ENCODE measurements at regions not wholly inside any gene's neighbourhood (a gene's known extent, or its start where the extent isn't known, plus 50 kb on each side); places are given as distances from the start of the nearest gene placed in this dataset.

GRCh38 chr10:42953684-42954674 is 122.9 kb upstream of the RET start:
- no peaks in the 10 kb centered on the region for H3K36me3 Mint-ChIP-seq
- H3K27me3 Mint-ChIP-seq = no peaks in the 10 kb centered on the region
- no peaks in the 10 kb centered on the region for H3K4me1 Mint-ChIP-seq (ENCODE audit: low read depth)
- H3K9me3 Mint-ChIP-seq (ENCODE audit: low read depth) = no peaks in the 10 kb centered on the region
- no peak overlapping the region for H3K4me3 Mint-ChIP-seq
- H3K27ac Mint-ChIP-seq = no peak overlapping the region

DNA sequence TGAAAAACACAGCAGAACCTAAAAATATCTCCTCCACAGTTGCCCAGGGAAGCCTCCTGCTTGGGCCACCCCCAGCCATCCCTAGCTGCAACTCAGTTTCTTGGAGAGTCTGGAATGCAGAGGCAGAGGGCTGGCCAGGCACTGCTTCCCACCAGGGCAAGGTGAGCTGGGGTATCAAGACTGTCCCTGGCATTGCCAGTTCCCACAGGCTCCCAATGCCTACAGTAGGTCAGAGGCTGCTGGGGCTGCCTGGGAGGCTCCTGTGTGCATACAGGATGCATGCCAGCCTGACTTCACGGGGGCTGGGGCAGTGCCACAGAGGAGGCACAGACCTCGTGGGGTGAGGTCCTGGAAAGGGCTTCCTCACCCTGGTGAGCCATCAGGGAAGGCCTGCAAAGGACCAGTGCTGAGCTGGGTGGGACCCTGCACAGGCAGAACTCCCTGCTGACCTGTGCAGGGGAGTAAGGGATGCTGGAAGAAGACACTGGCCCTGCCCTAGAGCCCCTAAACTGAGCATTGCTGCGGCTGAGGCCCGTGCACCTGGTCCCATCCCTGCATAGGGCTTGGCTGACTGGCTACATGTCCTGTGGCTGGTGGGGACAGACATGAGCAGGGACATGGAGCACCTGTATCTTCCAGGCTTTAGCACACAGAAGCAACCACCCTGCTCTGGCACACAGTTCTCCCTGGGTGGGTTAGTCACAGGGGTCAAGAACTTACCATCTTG is 121.9 kb upstream of the RET start:
- H3K4me3 Mint-ChIP-seq = no peak overlapping the region
- no peaks in the 10 kb centered on the region for H3K27me3 Mint-ChIP-seq
- H3K9me3 Mint-ChIP-seq (ENCODE audit: low read depth) = no peaks in the 10 kb centered on the region
- H3K27ac Mint-ChIP-seq = no peak overlapping the region
- no peaks in the 10 kb centered on the region for H3K36me3 Mint-ChIP-seq
- H3K4me1 Mint-ChIP-seq (ENCODE audit: low read depth) = no peaks in the 10 kb centered on the region

GRCh38 chr10:42955493-42955889 is 121.4 kb upstream of the RET start:
- no peaks in the 10 kb centered on the region for H3K4me1 Mint-ChIP-seq (ENCODE audit: low read depth)
- H3K9me3 Mint-ChIP-seq (ENCODE audit: low read depth) = no peaks in the 10 kb centered on the region
- H3K27me3 Mint-ChIP-seq = no peaks in the 10 kb centered on the region
- H3K36me3 Mint-ChIP-seq = no peaks in the 10 kb centered on the region
- no peak overlapping the region for H3K27ac Mint-ChIP-seq
- H3K4me3 Mint-ChIP-seq = no peak overlapping the region

DNA sequence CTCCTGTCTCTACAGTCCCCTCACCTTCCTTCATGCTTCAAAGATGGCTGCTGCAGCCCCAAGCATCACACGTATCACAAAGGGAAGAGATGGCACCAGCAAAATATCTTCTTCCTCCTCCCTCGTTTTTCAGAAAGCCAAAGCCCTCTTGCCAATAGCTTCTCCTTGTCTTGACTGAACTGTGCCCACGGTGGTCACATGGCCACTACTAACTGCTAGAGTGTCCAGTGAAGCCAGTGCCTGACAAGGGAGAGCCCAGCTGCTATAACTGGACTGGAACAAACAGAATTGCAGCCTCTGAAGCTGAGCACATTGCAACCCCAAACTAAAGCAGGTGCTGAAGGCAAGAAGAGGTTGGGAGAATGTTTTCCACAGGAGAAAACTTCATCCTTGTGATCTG is 120.8 kb upstream of the RET start:
- Mint-ChIP-seq H3K9me3 (ENCODE audit: low read depth) (no peaks in the 10 kb centered on the region), H3K27me3 (no peaks in the 10 kb centered on the region), H3K4me1 (ENCODE audit: low read depth) (no peaks in the 10 kb centered on the region), H3K36me3 (no peaks in the 10 kb centered on the region), H3K4me3 (no peak overlapping the region), H3K27ac (no peak overlapping the region)

GRCh38 chr10:42958142-42958868 is 118.6 kb upstream of the RET start:
- Mint-ChIP-seq H3K4me3 (no peak overlapping the region), H3K4me1 (ENCODE audit: low read depth) (no peaks in the 10 kb centered on the region), H3K9me3 (ENCODE audit: low read depth) (no peaks in the 10 kb centered on the region), H3K27me3 (no peaks in the 10 kb centered on the region), H3K27ac (no peak overlapping the region), H3K36me3 (no peaks in the 10 kb centered on the region)

DNA sequence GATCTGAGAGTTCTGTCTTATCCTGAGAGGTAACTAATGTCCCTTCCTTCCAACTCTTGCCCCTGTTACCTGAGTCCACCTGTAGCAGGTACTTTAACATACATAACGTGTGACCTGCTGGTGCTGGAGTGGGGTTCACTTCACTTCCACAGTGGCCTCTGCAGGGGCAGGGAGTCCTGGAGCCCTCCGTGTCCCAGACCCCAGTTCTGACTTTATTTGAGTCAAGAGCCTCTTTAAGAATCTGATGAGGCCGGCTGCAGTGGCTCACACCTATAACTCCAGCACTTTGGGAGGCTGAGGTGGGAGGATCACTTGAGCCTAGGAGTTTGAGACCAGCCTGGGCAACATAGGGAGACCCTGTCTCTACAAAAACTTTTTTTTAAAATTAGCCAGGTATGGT is 117.0 kb upstream of the RET start:
- H3K4me1 Mint-ChIP-seq (ENCODE audit: low read depth) = no peaks in the 10 kb centered on the region
- no peaks in the 10 kb centered on the region for H3K36me3 Mint-ChIP-seq
- no peak overlapping the region for H3K27ac Mint-ChIP-seq
- H3K27me3 Mint-ChIP-seq = no peaks in the 10 kb centered on the region
- no peaks in the 10 kb centered on the region for H3K9me3 Mint-ChIP-seq (ENCODE audit: low read depth)
- no peak overlapping the region for H3K4me3 Mint-ChIP-seq

DNA sequence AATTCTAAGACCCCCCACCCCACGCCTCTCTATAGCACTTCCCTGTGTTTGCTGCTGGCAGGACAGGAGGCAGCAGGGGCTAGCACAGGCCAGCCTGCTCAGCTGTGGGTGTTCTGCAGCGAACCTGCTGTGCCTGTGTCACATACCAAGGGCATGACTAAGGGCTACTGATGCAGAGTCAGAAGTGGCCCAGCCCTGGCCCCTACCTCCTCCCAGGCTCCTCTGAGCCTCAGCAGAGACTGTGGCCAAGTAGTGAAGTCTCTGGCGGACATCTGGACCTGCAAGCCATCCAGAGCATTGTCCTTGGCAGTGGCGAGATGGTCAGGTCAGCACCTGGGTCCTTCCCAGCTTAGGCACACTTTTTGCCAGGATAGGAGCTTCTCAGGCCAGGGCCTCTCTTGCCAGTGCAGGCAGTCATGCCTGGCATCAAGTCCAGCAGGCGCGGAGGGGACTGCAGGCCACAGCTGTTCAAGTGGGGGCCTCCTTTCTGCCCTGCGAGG is 116.3 kb upstream of the RET start:
- H3K27ac Mint-ChIP-seq = no peak overlapping the region
- no peaks in the 10 kb centered on the region for H3K36me3 Mint-ChIP-seq
- H3K4me1 Mint-ChIP-seq (ENCODE audit: low read depth) = no peaks in the 10 kb centered on the region
- H3K27me3 Mint-ChIP-seq = no peaks in the 10 kb centered on the region
- no peaks in the 10 kb centered on the region for H3K9me3 Mint-ChIP-seq (ENCODE audit: low read depth)
- H3K4me3 Mint-ChIP-seq = no peak overlapping the region

DNA sequence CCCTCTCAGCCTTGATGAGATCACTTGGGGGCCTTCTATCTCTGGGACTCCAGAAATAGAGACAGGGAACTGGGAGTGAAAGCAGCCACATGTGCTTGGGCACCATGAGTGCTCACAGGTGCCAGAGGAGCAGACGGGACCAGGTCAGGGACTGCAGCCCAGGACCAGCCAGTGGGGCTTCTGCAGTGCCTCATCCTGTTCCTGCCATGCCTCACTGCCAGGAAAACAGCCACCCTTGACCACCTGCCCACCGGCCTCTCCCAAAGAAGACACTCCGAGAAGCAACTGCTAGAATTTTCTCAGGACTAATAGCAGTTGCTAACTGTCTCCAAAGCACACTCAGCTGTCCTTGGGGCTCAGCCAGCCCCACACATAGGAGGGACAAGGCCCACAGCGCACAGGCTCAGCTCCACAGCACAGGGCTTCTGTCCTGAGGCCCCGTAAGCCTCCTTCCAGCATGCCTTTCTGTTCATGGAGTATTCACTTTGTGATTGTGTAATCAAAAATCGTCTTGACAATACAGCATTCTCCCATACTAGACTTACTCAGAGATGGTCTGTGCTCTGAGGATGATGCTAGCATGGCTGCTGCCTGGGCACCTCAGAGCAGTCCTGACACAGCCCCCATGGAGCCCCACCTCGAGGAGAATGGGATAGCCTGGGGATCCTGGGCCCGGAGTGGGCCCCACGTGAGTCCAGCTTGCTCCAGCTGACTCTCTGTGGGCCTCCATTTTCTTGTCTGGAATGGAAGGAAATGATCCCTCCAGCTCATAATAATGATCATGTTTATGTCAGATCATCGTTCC is 115.7 kb upstream of the RET start:
- no peaks in the 10 kb centered on the region for H3K36me3 Mint-ChIP-seq
- H3K27ac Mint-ChIP-seq = no peak overlapping the region
- H3K9me3 Mint-ChIP-seq (ENCODE audit: low read depth) = no peaks in the 10 kb centered on the region
- H3K27me3 Mint-ChIP-seq = no peaks in the 10 kb centered on the region
- H3K4me1 Mint-ChIP-seq (ENCODE audit: low read depth) = no peaks in the 10 kb centered on the region
- no peak overlapping the region for H3K4me3 Mint-ChIP-seq

GRCh38 chr10:42961796-42962109 is 115.1 kb upstream of the RET start:
- H3K4me1 Mint-ChIP-seq (ENCODE audit: low read depth) = no peaks in the 10 kb centered on the region
- H3K36me3 Mint-ChIP-seq = no peaks in the 10 kb centered on the region
- no peak overlapping the region for H3K27ac Mint-ChIP-seq
- no peaks in the 10 kb centered on the region for H3K9me3 Mint-ChIP-seq (ENCODE audit: low read depth)
- H3K4me3 Mint-ChIP-seq = no peak overlapping the region
- H3K27me3 Mint-ChIP-seq = no peaks in the 10 kb centered on the region

GRCh38 chr10:42962110-42962901 is 114.6 kb upstream of the RET start:
- Mint-ChIP-seq H3K27ac (no peak overlapping the region), H3K4me1 (ENCODE audit: low read depth) (no peaks in the 10 kb centered on the region), H3K27me3 (no peaks in the 10 kb centered on the region), H3K36me3 (no peaks in the 10 kb centered on the region), H3K4me3 (no peak overlapping the region), H3K9me3 (ENCODE audit: low read depth) (no peaks in the 10 kb centered on the region)

- Mint-ChIP-seq H3K27ac (no peak overlapping the region), H3K4me3 (no peak overlapping the region), H3K9me3 (ENCODE audit: low read depth) (no peaks in the 10 kb centered on the region), H3K36me3 (no peaks in the 10 kb centered on the region), H3K27me3 (no peaks in the 10 kb centered on the region), H3K4me1 (ENCODE audit: low read depth) (no peaks in the 10 kb centered on the region)
These were observed 114.0 kb upstream of the RET start for GRCh38 chr10:42962902-42963231.

DNA sequence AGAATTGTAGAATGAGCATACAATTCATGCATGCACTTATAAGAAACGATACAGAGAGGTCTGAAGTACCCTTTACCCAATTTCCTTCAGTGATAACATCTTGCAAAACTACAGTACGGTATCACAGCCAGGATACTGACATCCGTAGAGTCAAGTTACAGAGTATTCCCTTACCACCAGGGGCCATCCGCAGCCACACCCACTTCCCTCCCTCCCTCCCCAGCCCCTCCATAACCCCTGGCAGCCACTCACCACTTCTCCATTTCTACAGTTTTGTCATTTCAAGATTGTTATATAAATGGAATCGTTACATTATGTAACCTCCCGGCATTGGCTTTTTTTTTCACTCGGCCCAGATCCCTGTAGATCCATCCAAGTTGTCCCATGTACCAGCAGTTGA is 113.6 kb upstream of the RET start:
- Mint-ChIP-seq H3K36me3 (no peaks in the 10 kb centered on the region), H3K27ac (no peak overlapping the region), H3K4me3 (no peak overlapping the region)

DNA sequence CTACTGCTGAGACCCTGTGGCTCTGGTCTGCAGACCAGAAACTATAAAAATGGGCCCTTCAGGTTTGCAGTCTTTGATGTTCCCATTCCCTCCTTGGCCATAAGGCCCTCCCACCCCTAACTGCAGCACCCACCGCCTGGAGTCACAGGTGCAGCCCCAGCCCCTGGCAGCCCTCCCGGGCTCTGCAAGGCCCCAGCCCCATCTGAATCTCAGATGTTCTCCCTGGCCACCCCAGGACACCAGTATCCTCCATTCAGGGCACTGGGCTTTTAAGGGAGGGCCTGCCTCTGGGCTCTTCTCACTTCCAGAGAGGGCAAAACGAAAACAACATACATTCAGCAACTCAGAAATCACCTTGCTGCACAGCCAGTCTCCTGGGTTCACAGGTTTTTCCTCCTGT is 107.7 kb upstream of the RET start:
- H3K36me3 Mint-ChIP-seq = no peaks in the 10 kb centered on the region
- H3K27me3 Mint-ChIP-seq = no peaks in the 10 kb centered on the region
- no peaks in the 10 kb centered on the region for H3K9me3 Mint-ChIP-seq (ENCODE audit: low read depth)
- H3K27ac Mint-ChIP-seq = no peak overlapping the region
- H3K4me1 Mint-ChIP-seq (ENCODE audit: low read depth) = no peaks in the 10 kb centered on the region
- no peak overlapping the region for H3K4me3 Mint-ChIP-seq

More for the DNA sequence above, 113.6 kb upstream of the RET start:
- Mint-ChIP-seq H3K27me3 (no peaks in the 10 kb centered on the region), H3K4me1 (ENCODE audit: low read depth) (no peaks in the 10 kb centered on the region), H3K9me3 (ENCODE audit: low read depth) (no peaks in the 10 kb centered on the region)

DNA sequence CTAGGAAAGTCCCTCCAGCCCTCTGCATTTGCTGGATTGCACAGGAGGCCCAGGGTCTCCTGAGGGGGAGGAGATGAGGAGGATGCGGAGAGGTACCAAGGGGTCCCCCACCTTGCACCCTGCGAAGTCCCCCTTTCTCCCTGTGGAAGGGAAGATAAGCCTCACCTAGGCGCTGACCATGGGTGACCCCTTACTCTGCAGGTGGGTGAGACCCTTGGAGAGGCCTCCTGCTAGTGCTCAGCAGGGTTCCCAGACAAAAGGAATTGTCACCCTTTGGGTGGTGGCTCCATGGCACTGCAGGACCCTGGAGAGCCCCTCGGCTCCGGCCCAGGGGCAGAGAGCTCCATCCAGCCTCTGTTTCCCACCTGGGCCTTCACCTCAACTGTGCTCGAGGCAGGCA is 107.0 kb upstream of the RET start:
- Mint-ChIP-seq H3K27me3 (no peaks in the 10 kb centered on the region), H3K4me3 (no peak overlapping the region), H3K4me1 (ENCODE audit: low read depth) (no peaks in the 10 kb centered on the region), H3K36me3 (no peaks in the 10 kb centered on the region), H3K27ac (no peak overlapping the region), H3K9me3 (ENCODE audit: low read depth) (no peaks in the 10 kb centered on the region)
